Occipital lobe (tissue), 1 donor: ENCODE measurements at regions not wholly inside any gene's neighbourhood (a gene's known extent, or its start where the extent isn't known, plus 50 kb on each side); places are given as distances from the start of the nearest gene placed in this dataset.
"Not testable (repeated sequence)": the region's sequence is repeated elsewhere in the genome, so short reads cannot be mapped to it uniquely, and the experiment has no call there.

ENCODE experiments used
- DNase-seq: peaks from one replicate; lab custom pipeline; 2025; lab: John Stamatoyannopoulos, UW

DNA sequence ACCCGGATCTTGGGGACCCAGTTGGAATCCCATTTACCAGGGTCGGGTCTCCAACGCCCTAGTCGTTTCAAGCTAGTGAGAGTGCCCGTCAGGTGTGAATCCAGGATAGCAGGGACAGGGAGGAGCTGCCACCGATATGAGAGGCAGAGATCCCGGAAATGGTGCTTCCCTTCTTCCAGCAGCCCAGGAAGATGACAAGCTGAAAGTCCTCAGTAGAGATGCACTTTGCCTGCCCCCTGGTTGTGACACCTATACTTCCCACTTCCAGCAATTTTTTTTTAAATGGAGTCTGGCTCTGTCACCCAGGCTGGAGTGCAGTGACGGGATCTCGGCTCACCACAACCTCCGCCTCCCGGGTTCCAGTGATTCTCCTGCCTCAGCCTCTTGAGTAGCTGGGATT, 503.0 kb downstream of the NTRK3 start:
- DNase-seq: no peak

DNA sequence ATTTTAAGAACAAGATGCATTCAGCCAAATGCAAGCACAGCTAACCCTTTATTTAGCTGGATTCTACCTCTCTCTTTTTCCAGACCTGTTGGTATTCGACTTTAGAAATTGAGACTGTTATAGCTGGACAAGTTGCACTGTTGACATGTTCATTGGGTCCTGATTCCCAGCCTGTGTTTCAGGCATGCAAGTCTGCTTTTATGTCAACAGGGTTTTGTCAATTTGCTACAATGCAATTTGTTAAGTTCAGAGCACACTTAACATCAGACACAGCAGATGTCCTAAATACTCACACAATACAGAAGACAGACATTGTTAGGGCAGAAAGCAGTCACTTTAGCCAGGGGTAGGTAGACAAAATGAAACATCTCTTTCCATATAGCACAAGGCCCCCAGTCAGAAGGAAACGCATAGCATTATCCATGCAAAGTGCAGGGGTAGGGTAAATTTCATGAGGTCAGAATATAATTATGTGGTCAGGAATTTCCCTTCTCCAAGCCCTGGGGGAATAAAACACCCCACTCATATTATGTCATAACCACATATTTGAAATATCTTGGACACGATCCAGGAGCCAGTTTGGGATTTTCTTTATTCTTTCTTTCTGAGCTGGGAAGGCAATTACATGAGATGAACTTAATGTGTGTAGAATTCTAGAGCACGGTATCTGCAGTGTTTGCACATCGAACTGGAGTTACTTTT, 504.1 kb downstream of the NTRK3 start:
- DNase-seq: no peak

DNA sequence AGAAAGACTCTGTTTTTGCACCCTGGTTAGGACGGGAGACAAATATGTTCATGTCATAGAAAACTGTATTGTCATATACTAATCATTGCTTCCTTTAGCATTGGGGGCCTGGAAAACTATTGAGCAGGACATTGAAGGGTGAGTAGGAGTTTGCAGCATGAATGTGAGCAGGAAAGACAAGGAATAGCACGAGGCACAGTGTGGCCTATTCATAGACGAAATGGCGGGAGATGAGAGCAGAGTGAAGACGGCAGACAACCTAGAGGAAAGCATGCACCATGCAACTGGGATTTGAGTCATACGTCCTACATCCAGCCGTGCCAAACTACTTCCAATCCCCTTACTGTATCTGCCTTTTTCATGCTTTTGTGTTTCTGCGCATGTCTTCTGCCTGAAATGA, 508.1 kb downstream of the NTRK3 start:
- DNase-seq: no peak

DNA sequence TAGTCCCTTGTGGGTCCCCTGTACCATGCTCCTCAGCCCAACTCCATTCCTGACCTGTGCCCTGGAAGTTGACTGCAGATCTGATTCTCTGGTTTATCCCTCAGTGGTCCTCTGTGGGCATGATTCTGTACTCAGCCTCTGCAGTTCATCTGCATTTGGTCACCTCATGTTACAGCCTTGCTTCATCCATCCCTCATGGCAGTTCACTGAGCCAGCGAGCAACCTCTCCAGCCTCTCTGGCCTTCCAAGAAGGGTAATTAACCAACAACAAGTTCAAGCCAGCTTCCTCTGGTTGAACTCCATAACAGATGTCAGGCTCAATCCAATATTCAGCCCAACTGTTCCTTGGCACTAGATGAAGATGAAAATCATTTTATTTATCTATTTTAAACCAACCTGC, 509.5 kb downstream of the NTRK3 start:
- DNase-seq: no peak

DNA sequence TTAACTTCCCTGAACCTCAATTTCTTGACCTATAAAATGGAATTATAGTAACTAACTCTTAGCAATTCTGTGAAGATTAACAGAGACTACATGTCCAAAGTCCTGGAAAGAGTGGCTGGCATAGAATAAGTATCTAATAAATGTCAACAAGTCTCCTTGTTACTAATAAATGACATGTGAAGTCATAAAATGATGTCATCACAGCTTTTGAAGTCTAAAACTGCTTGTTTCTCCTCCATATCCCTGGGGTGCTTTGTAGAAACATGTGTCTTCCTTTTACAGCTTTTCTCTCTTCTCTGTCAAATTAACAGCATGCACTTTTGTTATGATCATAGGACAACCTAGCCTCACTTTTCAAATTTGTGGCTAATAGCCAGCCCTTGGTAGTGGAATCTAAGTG, 510.2 kb downstream of the NTRK3 start:
- no peak for DNase-seq

DNA sequence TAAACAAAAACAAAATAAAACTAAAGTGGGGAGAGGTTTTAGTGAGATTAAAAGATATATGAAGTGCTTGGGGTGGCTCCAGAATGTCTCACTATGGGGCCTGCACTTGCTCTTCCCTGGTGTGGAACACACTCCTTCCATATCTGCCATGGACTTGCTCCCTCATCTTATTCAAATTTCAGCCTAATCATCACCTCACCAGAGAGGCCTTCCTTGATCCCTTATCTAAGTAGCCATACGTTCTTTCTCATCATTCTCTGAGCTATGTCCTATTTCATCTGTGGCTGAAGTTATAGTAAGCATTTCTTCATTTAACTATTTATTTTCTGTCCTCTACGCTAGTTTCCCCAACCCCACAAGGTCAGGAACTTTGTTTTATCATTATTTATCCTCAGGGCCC, 511.7 kb downstream of the NTRK3 start:
- no peak for DNase-seq

DNA sequence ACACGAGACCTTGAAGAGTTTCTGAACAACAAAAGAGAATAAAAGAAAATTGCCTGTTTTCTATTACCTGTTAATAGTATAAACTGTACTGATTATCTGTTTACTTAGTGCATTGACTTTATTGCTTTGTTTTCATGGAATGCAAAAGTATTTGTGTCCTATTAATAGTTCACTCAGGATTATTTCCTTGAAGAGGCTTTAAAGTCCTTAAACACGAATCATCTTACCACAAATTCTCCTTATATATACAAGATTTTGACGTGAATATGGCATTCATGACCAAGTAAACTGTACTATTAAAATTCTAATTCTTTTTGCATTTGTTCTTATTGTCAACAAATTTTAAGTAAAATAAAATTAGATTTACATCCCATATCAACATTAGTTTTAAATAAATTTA, 513.0 kb downstream of the NTRK3 start:
- DNase-seq: no peak

DNA sequence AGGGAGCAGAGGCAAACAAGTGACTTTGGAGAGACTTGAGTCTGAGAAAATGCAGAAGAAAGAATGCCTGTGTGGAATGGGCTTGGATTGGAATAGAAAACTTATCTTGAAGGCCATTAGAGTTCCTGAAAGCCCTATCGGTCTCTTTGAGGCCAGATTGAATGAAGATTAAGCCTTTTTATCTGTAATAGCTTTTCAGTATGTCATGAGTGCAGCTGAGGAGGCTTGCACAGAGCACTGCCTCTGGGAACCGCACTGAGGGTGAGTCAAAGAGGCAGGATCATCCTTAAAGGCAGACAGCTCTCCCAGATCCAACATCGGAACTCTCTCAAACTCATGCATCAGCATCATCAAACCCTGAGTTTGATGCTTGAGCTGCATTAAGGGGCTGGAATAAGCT, 515.2 kb downstream of the NTRK3 start:
- DNase-seq: no peak

DNA sequence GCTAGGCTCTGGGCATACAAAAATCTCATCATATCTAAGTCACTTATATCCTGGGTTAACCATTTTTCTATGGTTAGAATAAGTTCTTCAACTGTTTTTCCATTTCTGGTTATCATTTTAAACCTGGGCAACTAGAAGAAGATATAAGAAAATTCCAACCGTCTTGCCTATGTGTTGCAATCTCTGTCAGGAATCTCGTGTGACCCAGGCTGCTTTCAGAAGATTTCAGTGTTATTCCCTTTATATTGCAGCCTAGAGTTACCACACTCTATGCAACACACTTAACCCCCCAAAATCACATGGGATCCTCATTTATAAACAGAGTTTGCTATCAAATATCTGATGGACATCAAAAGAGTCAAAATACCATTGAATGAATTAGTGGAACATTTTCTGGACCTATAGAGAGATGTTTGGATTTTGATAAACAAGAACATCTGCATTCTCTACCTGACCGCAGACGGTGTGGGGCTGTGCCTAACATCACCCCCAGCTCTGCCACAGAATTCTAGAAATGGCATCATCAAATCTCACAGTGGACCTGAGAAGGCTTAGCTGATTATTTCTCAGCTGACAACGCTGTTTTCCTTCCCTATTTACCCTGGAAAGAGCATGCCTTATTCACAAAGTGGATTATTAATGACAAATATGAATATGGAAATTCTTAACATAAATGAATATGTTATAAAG, 515.7 kb downstream of the NTRK3 start:
- DNase-seq: no peak

DNA sequence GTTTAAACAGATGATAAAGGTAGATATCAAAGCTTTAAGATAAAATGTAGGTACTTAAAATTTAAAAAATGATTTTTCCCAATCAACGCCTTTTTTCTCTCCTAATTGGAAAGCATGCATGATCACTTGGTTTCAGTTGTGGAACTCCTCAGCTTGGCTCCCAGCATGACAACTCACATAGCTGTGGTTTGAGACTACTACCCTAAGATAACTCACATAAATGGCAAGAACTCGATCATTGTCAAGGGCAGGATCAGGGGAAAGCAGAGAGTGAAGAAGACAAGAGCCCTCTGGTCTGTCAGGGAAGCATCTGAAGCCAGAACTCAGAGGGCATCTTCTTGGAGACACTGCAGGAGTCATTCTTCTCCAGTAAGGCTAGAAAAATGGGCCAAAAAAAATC, 516.7 kb downstream of the NTRK3 start:
- no peak for DNase-seq

DNA sequence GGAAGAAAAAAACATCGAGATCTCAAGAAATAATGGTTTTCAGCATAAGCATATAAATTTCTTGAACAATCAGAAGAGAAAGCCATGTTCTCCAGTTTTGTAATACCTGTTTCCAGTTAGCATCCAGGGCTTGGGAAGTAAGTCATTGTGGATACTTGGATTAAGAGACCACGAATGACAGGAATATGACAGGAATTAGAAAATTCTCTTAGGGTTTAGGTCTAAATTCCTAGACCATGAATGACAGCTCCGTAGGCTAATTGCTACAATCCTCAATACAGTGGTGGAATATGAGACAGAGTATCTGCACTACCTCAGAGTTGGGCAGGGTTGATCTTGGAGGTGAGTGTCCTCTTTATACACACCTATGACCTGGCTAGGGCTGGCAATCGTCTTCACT, 517.5 kb downstream of the NTRK3 start:
- no peak for DNase-seq

DNA sequence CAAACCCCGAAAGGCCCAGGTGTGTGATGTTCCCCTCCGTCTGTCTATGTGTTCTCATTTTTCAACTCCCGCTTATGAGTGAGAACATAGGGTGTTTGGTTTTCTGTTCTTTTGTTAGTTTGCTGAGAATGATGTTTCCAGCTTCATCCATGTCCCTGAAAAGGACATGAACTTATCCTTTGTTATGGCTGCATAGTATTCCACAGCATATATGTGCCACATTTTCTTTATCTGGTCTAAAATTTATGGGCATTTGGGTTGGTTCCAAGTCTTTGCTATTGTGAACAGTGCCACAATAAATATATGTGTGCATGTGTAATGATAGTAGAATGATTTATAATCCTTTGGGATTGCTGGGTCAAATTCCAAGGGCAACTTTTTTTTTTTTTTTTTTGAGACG, 519.1 kb downstream of the NTRK3 start:
- DNase-seq: not testable (repeated sequence)

DNA sequence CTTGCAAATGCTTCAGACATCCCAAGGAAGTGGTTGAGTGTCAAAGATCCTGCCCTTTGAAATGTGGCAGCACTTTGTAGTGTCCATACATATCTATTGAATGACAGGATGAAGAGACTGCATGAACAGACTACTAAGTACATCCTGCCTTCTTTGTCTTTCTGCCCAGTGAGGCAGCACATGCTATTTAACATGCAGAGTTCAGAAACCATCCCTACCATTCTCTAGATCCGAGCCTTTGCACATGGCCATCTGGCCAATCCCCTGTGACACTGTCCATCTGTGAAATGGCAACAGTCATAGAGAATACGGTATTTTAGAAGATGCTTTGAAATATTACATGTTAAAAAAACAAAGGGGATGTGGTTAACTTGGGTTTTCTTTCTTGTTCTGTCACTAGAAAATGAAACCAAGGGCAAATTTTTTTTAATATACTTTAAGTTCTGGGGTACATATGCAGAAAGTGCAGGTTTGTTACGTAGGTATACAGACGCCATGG, 519.6 kb downstream of the NTRK3 start:
- DNase-seq: no peak

DNA sequence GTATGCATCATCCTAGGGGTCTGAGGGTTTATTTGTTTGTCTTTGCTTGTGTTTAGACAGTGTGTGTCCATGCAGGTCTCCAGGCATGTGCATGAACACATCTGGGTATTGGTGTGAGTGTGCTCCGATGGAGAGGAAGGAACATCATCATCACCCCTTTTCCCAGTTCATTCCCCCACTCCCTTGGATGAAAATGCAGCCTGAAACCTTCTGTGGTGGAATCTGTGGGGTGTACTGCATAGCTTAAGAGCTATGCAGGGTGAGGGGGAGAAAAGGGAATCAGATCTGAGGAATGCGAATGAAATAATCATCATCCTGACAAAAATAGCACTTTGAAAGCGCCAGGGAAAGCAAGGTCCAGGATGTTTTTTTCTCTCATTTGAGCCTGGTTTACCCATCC, 520.1 kb downstream of the NTRK3 start:
- no peak for DNase-seq

DNA sequence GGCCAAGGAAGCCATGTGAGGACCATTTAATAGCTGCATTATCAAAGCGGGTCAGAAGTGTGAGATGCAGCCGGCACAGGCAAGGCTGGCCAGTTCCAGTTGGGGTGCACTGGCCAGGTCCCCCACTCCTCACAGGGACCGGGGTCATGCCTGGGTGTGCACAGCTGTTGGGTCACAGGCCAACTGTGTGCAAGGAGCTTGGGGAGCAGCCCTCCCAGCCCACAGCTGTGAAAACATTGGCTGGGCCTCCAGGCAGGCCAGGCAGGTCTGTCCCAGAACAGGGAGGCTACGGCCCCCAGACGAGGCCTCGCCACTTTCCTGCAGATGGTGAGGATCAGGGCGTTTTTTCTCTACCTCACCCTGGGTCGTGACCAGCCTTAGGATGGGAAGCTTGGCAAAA, 521.0 kb downstream of the NTRK3 start:
- DNase-seq: no peak

DNA sequence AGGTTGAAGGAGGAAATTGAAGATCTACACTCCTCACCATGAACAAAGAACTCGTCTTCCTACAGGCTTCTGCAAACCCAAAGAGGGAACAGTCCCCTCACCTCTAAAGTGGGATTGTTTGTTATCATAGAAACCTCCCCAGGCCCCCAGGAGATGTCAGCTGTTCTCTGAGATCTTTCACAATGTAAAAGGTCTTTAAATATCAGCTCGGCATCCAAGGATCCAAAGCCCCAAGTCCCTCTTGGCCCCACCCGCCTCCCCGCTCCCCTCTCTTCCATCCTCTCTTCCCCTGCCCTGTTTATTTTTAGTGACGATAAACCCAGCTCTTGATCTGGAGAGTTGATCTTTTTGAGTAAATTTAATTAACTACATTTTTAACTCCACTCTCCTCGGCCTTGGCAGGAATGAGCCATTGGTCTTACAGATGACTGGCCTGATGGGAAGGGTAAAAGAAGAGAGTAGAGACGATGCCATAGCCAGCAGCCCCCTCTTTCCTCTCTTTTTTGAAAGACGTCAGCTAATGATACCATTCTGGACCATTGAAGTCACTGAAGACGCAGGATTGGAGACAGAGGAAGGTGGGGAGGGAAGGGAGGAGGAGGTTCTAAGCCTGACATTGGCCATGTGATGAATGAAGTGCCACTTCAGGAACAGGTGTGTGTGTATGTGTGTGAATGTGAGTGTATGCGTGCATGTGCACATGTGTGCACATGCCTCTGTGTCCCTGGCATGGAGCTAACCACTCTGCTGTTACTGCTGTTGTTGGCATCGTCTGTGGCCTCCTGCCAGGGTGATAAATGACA, 521.8 kb downstream of the NTRK3 start:
- no peak for DNase-seq

DNA sequence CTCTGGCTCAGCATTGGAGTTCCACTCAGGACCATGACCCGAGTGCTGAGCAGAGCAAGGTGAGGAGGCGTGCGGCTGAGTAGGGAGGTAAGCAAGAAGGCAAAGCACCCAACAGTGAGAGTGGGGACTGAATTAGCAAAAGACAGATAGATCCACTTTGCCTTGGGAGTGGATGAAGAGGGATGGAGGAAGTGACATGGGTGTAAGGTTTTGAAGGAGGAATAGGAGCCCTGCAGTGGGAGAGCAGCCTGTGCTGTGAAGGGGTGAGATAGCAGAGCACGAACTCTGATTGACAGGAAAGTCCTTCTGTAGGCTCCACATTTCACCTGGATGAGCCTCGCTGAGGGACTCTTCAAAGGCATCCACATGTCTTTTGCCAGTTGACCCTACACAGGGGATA, 522.6 kb downstream of the NTRK3 start:
- DNase-seq: no peak

DNA sequence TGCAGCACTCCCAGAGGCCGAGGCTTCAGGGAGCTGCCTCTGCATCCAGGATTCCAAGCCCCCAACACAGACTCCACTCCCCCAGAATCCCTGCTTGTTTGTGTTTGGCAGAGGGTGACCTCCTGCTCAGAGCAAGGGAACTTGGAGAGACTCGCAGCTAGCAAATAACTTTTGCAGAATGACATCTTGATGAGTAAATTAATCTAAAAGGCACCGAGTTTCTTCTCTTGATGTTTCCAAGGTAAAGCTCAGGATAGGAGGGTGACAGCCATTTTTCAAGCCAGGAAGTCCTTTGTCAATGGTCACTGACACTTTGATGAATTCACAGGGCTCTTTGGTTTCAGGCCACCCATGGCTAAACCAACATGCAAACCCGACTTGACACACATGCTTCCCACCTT, 523.0 kb downstream of the NTRK3 start:
- no peak for DNase-seq

DNA sequence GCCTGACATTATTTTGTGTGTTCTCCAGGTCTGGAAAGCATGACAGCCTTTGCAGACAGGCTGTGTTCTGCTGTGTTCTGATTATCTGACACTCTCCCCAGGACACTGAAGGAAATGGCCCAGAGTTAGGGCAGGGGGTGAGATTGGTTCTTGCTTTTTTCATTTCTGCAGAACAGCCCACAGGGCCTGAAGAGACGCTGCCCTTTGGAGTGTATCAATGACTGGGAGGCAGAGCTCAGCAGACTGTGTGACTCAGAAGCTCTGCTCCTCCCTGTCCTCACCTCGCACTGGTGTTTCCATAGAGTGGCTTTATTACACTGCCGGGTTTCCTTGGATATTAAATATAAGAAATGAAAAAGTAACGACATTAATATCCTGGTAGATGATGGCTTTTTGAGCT, 523.6 kb downstream of the NTRK3 start:
- no peak for DNase-seq

DNA sequence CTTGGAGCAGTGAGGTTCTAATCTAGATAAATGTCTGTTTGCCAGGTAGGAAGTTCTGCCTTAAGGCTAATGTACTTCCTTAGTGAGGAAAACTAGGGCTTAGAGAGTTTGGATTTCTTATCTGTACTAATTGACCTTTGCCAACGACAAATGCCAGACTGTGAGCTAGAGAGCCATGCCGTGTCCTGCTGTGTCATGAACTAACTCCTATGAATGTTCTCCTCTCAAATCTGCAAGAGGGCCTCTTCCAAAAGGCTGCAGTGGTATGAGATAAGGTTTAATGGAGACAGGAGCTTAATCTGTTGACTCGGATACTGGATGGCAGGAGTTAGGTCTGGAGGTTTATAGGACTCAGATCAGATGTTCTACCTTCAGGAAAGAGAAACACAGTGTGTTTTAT, 524.9 kb downstream of the NTRK3 start:
- DNase-seq: no peak

DNA sequence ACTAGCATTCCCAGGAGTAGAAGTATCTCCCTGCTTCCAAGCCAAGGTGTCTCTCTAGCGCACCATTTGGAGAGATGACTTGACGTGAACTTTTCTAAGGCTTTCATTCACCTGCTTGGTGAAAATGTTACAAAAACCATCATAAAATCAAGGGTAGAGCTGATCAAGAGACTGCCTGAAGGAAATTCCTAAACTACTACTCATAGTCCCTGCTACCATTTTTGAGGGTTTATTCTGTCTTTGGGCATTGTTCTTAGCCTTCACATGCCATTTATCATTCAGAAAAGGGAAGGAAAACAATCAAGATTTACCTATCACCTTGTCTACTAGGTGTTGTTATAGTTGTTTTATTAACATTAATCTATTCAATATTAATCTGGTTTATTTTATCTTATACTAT, 525.8 kb downstream of the NTRK3 start:
- DNase-seq: no peak

DNA sequence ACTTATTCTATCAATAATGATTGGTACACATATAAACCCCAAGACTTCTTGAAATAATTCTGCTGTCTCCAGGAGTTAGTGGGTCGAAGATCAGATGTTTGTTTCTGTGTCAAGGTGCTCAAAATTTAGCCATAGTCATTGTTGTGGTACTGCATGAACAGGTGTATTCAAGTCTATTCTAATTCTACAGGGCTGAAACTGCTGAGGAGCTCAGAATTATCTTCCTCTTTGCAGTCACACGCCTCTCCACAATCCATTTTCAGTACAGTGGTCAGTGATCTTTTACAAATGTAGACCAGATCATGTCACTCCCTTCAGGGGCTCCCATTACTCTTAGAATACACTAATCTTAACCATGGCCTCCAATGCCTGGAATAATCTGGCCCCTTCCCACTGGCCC, 527.5 kb downstream of the NTRK3 start:
- no peak for DNase-seq

DNA sequence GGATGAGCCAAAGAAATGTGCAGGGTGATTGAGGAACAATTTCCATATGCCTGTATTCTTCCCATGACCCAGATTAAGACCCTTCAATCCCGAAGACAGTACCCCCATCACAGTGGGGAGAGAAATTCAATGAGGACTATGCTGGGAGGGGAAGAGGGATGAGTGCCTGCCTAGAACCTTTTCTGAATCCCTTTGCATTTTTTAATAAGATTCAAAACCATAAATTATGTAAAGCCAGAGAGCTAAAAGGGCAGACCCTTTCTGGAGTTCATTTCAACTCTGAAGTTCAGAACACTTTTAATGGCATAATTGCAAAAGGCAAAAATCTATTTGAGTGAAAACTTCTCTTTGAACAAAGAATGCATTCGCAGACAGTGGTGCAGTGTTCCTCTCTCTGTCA, 529.5 kb downstream of the NTRK3 start:
- DNase-seq: no peak
